Astrocyte (in vitro differentiated cells and primary cell): ENCODE measurements at regions not wholly inside any gene's neighbourhood (a gene's known extent, or its start where the extent isn't known, plus 50 kb on each side); places are given as distances from the start of the nearest gene placed in this dataset.

Experiments used
- CTCF ChIP-seq: IDR thresholded peaks from 2 replicates; pipeline ENCODE4 v1.5.1; 2011; ENCODE audit warnings: low read depth, mild to moderate bottlenecking, inconsistent platforms, low read length, moderate library complexity; ENCODE audit not compliant: insufficient read depth
- EZH2 ChIP-seq: IDR thresholded peaks from 2 replicates; pipeline ENCODE4 v1.6.1; 2012; ENCODE audit warnings: mild to moderate bottlenecking, low read length, inconsistent platforms; ENCODE audit not compliant: insufficient read depth

- TF ChIP-seq CTCF (no peak), EZH2 (no peak)
Measured at GRCh38 chr3:173342679-173343078, 54.9 kb upstream of the NLGN1 start.
